ENCODE measurements at regions not wholly inside any gene's neighbourhood (a gene's known extent, or its start where the extent isn't known, plus 50 kb on each side); places are given as distances from the start of the nearest gene placed in this dataset.
"Not testable (repeated sequence)": the region's sequence is repeated elsewhere in the genome, so short reads cannot be mapped to it uniquely, and the experiment has no call there.

GRCh38 chr2:8559805-8560204 is 122.1 kb upstream of the ID2 start:
- DNase-seq: no peak

GRCh38 chr2:8561692-8562091 is 120.2 kb upstream of the ID2 start:
- not testable (repeated sequence) for DNase-seq

GRCh38 chr2:8563814-8564474 is 117.9 kb upstream of the ID2 start:
- DNase-seq: no peak

- no peak for DNase-seq
Measured at GRCh38 chr2:8564475-8564874, 117.4 kb upstream of the ID2 start.

GRCh38 chr2:8565399-8566154 is 116.3 kb upstream of the ID2 start:
- DNase-seq: no peak

GRCh38 chr2:8566155-8566670 is 115.6 kb upstream of the ID2 start:
- DNase-seq: no peak

GRCh38 chr2:8566774-8567468 is 114.9 kb upstream of the ID2 start:
- DNase-seq: no peak

- no peak for DNase-seq
Measured at GRCh38 chr2:8567469-8568260, 114.2 kb upstream of the ID2 start.

- no peak for DNase-seq
Measured at GRCh38 chr2:8568543-8569302, 113.1 kb upstream of the ID2 start.

GRCh38 chr2:8569332-8569930 is 112.4 kb upstream of the ID2 start:
- DNase-seq: no peak

GRCh38 chr2:8570637-8571036 is 111.2 kb upstream of the ID2 start:
- DNase-seq: no peak

- DNase-seq: no peak
Measured at GRCh38 chr2:8571301-8571791, 110.5 kb upstream of the ID2 start.

- DNase-seq: no peak
Measured at GRCh38 chr2:8571792-8572499, 109.9 kb upstream of the ID2 start.

GRCh38 chr2:8572712-8573233 is 109.1 kb upstream of the ID2 start:
- DNase-seq: no peak

GRCh38 chr2:8573234-8573941 is 108.5 kb upstream of the ID2 start:
- DNase-seq: no peak

- DNase-seq: no peak
Measured at GRCh38 chr2:8573942-8574195, 108.0 kb upstream of the ID2 start.

GRCh38 chr2:8574196-8575037 is 107.4 kb upstream of the ID2 start:
- DNase-seq: no peak

- peak; percentile 40 for DNase-seq
Measured at GRCh38 chr2:8575038-8575833, 106.6 kb upstream of the ID2 start.

All from activated gamma-delta T cell (primary cell).